DOHH2 (cell line): ENCODE measurements at regions not wholly inside any gene's neighbourhood (a gene's known extent, or its start where the extent isn't known, plus 50 kb on each side); places are given as distances from the start of the nearest gene placed in this dataset.

Source experiments
- H3F3A ChIP-seq: fragments of 200-600 bp; sonication (generic), shearing (Covaris generic); 2 replicates; pipeline ENCODE4 v1.6.0; 2016; ENCODE audit warnings: antibody characterized with exemption, mild to moderate bottlenecking; ENCODE audit not compliant: control insufficient read depth, insufficient read depth
- H3K27ac ChIP-seq: fragments of 200-600 bp; sonication (generic); 2 replicates; pipeline ENCODE4 v1.5.1; 2014; ENCODE audit warnings: low read depth, mild to moderate bottlenecking, low read length, moderate library complexity
- H3K27me3 ChIP-seq: fragments of 200-600 bp; sonication (generic); 2 replicates; pipeline ENCODE4 v1.6.1; 2014; ENCODE audit warnings: mild to moderate bottlenecking, low read length, mixed read lengths; ENCODE audit not compliant: control insufficient read depth
- H3K36me3 ChIP-seq: fragments of 200-600 bp; sonication (generic); 2 replicates; pipeline ENCODE4 v1.6.1; 2014; ENCODE audit warnings: mild to moderate bottlenecking, low read length, moderate library complexity, mixed read lengths; ENCODE audit not compliant: control insufficient read depth
- H3K4me1 ChIP-seq: fragments of 200-600 bp; sonication (generic); 2 replicates; pipeline ENCODE4 v1.6.1; 2014; ENCODE audit warnings: mild to moderate bottlenecking, low read length, mixed read lengths; ENCODE audit not compliant: control insufficient read depth
- H3K4me2 ChIP-seq: fragments of 200-600 bp; sonication (generic); 2 replicates; pipeline ENCODE4 v1.6.0; 2014; ENCODE audit warnings: mild to moderate bottlenecking, low read length, moderate library complexity
- H3K4me3 ChIP-seq: fragments of 200-600 bp; sonication (generic); 2 replicates; pipeline ENCODE4 v1.5.1; 2014; ENCODE audit warnings: mild to moderate bottlenecking, low read length, mixed read lengths
- H3K79me2 ChIP-seq: fragments of 200-600 bp; sonication (generic); 2 replicates; pipeline ENCODE4 v1.6.1; 2014; ENCODE audit warnings: mild to moderate bottlenecking, low read length, mixed read lengths; ENCODE audit not compliant: control insufficient read depth
- H3K9me2 ChIP-seq: fragments of 200-600 bp; sonication (generic); replicated peaks from 2 replicates; pipeline ENCODE4 v1.6.1; 2014; ENCODE audit warnings: mild to moderate bottlenecking, low read length, mixed read lengths; ENCODE audit not compliant: control insufficient read depth
- H3K9me3 ChIP-seq: fragments of 200-600 bp; sonication (generic); 2 replicates; pipeline ENCODE4 v1.6.1; 2014; ENCODE audit warnings: antibody characterized with exemption, low read length, mixed read lengths; ENCODE audit not compliant: control insufficient read depth, insufficient read depth
- H4K20me1 ChIP-seq: fragments of 200-600 bp; sonication (generic); 2 replicates; pipeline ENCODE4 v1.6.0; 2014; ENCODE audit warnings: low read depth, mild to moderate bottlenecking, antibody characterized with exemption, low read length, moderate library complexity; ENCODE audit not compliant: control insufficient read depth, insufficient read depth
- CTCF ChIP-seq: fragments of 200-600 bp; sonication (generic); IDR thresholded peaks from one replicate; pipeline ENCODE4 v1.5.1; 2014; ENCODE audit warnings: antibody characterized with exemption, mild to moderate bottlenecking, low read depth, low read length; ENCODE audit not compliant: poor library complexity, severe bottlenecking
- EZH2phosphoT487 ChIP-seq: fragments of 200-600 bp; sonication (generic); IDR thresholded peaks from 2 replicates; pipeline ENCODE4 v1.6.1; 2017; ENCODE audit warnings: borderline replicate concordance, mild to moderate bottlenecking, antibody characterized with exemption, low read length, moderate library complexity, mixed read lengths

- Histone ChIP-seq H3K27ac (no peak overlapping the region), H3K79me2 (no peaks in the 10 kb centered on the region), H3K9me2 (no peaks in the 10 kb centered on the region), H4K20me1 (no peaks in the 10 kb centered on the region), H3K27me3 (no peaks in the 10 kb centered on the region), H3K4me2 (no peak overlapping the region), H3K9me3 (no peaks in the 10 kb centered on the region), H3K4me3 (no peak overlapping the region), H3F3A (no peaks in the 10 kb centered on the region), H3K4me1 (peaks cover 5% of the 10 kb centered on the region; the same call in 1 of the 2 replicates), H3K36me3 (no peaks in the 10 kb centered on the region)
- no peak for TF ChIP-seq EZH2phosphoT487
Measured at GRCh38 chr5:163789870-163790269, 284.5 kb downstream of the MAT2B start.

- no peaks in the 10 kb centered on the region for H3K9me2 ChIP-seq
- no peak overlapping the region for H3K4me2 ChIP-seq
- H3K27me3 ChIP-seq = no peaks in the 10 kb centered on the region
- peaks cover 5% of the 10 kb centered on the region; the same call in 1 of the 2 replicates for H3K4me1 ChIP-seq
- H3K27ac ChIP-seq = no peak overlapping the region
- H3K9me3 ChIP-seq = no peaks in the 10 kb centered on the region
- TF ChIP-seq EZH2phosphoT487 = no peak
- no peaks in the 10 kb centered on the region for H3K36me3 ChIP-seq
- H4K20me1 ChIP-seq = no peaks in the 10 kb centered on the region
- no peaks in the 10 kb centered on the region for H3K79me2 ChIP-seq
- H3F3A ChIP-seq = no peaks in the 10 kb centered on the region
- no peak overlapping the region for H3K4me3 ChIP-seq
Measured at GRCh38 chr5:163790497-163790896, 285.1 kb downstream of the MAT2B start.

GRCh38 chr5:163794993-163795392 lies 289.6 kb downstream of the MAT2B start:
- peaks cover 5% of the 10 kb centered on the region; the same call in 1 of the 2 replicates for H3K4me1 ChIP-seq
- TF ChIP-seq CTCF = no peak
- TF ChIP-seq EZH2phosphoT487 = no peak
- no peaks in the 10 kb centered on the region for H3K79me2 ChIP-seq
- no peak overlapping the region for H3K4me2 ChIP-seq
- no peak overlapping the region for H3K27ac ChIP-seq
- H3K27me3 ChIP-seq = no peaks in the 10 kb centered on the region
- no peak overlapping the region for H3K4me3 ChIP-seq
- H4K20me1 ChIP-seq = no peaks in the 10 kb centered on the region
- H3F3A ChIP-seq = no peaks in the 10 kb centered on the region
- no peaks in the 10 kb centered on the region for H3K9me2 ChIP-seq
- H3K9me3 ChIP-seq = no peaks in the 10 kb centered on the region
- H3K36me3 ChIP-seq = no peaks in the 10 kb centered on the region

- TF ChIP-seq EZH2phosphoT487 (no peak), CTCF (no peak)
- Histone ChIP-seq H3K36me3 (no peaks in the 10 kb centered on the region), H3K9me2 (no peaks in the 10 kb centered on the region), H3K27me3 (no peaks in the 10 kb centered on the region), H3K27ac (no peak overlapping the region), H3K4me2 (no peak overlapping the region), H3K4me3 (no peak overlapping the region), H3F3A (no peaks in the 10 kb centered on the region), H3K4me1 (no peaks in the 10 kb centered on the region), H3K9me3 (no peaks in the 10 kb centered on the region), H3K79me2 (no peaks in the 10 kb centered on the region), H4K20me1 (no peaks in the 10 kb centered on the region)
Measured at GRCh38 chr5:163807781-163808180, 302.4 kb downstream of the MAT2B start.
